Upper lobe of left lung (tissue), 6 donors: ENCODE measurements at regions not wholly inside any gene's neighbourhood (a gene's known extent, or its start where the extent isn't known, plus 50 kb on each side); places are given as distances from the start of the nearest gene placed in this dataset.

Experiments used
- ATAC-seq, 2 donors: fragments of 200-7000 bp; cut with Tn5 transposase; one replicate each; pipeline ENCODE4 v1.9.1; 2022; ENCODE audit warnings: mild to moderate bottlenecking in 2 of 2, moderate library complexity in 2 of 2; ENCODE audit not compliant: low FRiP score in 2 of 2
- DNase-seq, 2 donors: peaks; one replicate each; pipeline ENCODE4 v3.0.0-alpha.2; 2019 to 2020
- H3K27ac ChIP-seq, 4 donors: fragments of 200-600 bp; sonication (generic); one replicate each; pipeline ENCODE4 v1.5.1; 2016 to 2019
- H3K27me3 ChIP-seq, 4 donors: fragments of 200-600 bp; sonication (generic); one replicate each; pipeline ENCODE4 v1.5.1; 2017 to 2019
- H3K36me3 ChIP-seq, 4 donors: fragments of 200-600 bp; sonication (generic); one replicate each; pipeline ENCODE4 v1.5.1; 2016 to 2019
- H3K4me1 ChIP-seq, 4 donors: fragments of 200-600 bp; sonication (generic); one replicate each; pipeline ENCODE4 v1.5.1; 2018 to 2019
- H3K4me3 ChIP-seq, 4 donors: fragments of 200-600 bp; sonication (generic); one replicate each; pipeline ENCODE4 v1.5.1; 2017 to 2019; ENCODE audit warnings: mild to moderate bottlenecking in 2 of 4, moderate library complexity in 1 of 4
- H3K9me3 ChIP-seq, 4 donors: fragments of 200-600 bp; sonication (generic); one replicate each; pipeline ENCODE4 v1.5.1; 2018 to 2019
- EP300 ChIP-seq, 4 donors: sonication (generic); formaldehyde crosslinking; IDR thresholded peaks; one replicate each; pipeline ENCODE4 v1.5.1; 2017; ENCODE audit warnings: antibody characterized with exemption in 4 of 4, control low read depth in 2 of 4
- POLR2A ChIP-seq, 4 donors: fragments of 450-650 bp; IDR thresholded peaks; one replicate each; pipeline ENCODE4 v1.5.1; 2016 to 2017; ENCODE audit warnings: antibody characterized with exemption in 4 of 4, mild to moderate bottlenecking in 2 of 4
- POLR2AphosphoS5 ChIP-seq, 2 donors: sonication (generic); formaldehyde crosslinking; IDR thresholded peaks; one replicate each; pipeline ENCODE4 v1.5.1; 2017; ENCODE audit warnings: antibody characterized with exemption in 2 of 2
- WGBS, 2 donors: methylation state at CpG; one replicate each; pipeline ENCODE4 v1.1.5; 2017 to 2018; 5-methylcytosine and 5-hydroxymethylcytosine counted together
- TF ChIP-seq, protein P1 (sequence below), 6 experiments: fragments of 450-650 bp in 4 of 6; fragments of 200-600 bp in 2 of 6; sonication (generic) in 2 of 6; IDR thresholded peaks; one replicate each; pipeline ENCODE4 v1.5.1; 2016 to 2019; ENCODE audit warnings: antibody characterized with exemption in 6 of 6
- donor health status: DM: no; HTN: no; CAD: no; lungs with moderate emphysema.
- donor health status: DM: no; HTN: yes; CAD: no; lungs with severe emphysema.

DNA sequence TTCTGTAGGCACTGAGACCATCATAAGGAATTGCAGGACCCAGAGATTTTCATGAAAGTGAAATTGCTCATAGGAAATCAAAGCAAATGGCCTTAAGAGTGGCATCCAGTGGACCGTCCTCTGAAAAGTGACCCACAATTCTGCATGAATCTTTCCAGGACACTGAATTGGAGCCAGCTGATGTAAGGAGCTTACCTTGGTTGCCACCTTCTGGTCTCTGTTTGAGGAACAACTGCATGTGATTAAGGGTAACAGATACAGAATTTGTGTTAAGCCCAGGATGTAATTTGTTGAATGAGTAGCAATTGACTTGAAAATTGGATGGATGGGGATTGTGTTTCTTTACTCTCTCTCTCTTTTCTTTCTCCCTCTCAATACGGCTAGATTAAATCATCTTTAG, 49.9 kb upstream of the GAS1 start:
- Histone ChIP-seq H3K36me3 (no peaks in the 10 kb centered on the region), H3K4me1 (no peaks in the 10 kb centered on the region), H3K27ac (no peak overlapping the region), H3K9me3 (no peaks in the 10 kb centered on the region), H3K27me3 (no peaks in the 10 kb centered on the region), H3K4me3 (no peak overlapping the region)
- WGBS, 2 donors = 43 to 46% methylated on average over 2 of the region's 2 CpGs
- TF ChIP-seq POLR2AphosphoS5 (IDR thresholded peaks at IDR 0.05) (no peak), EP300 (IDR thresholded peaks at IDR 0.05) (no peak), POLR2A (IDR thresholded peaks at IDR 0.05) (no peak)
- TF ChIP-seq, protein P1, sequence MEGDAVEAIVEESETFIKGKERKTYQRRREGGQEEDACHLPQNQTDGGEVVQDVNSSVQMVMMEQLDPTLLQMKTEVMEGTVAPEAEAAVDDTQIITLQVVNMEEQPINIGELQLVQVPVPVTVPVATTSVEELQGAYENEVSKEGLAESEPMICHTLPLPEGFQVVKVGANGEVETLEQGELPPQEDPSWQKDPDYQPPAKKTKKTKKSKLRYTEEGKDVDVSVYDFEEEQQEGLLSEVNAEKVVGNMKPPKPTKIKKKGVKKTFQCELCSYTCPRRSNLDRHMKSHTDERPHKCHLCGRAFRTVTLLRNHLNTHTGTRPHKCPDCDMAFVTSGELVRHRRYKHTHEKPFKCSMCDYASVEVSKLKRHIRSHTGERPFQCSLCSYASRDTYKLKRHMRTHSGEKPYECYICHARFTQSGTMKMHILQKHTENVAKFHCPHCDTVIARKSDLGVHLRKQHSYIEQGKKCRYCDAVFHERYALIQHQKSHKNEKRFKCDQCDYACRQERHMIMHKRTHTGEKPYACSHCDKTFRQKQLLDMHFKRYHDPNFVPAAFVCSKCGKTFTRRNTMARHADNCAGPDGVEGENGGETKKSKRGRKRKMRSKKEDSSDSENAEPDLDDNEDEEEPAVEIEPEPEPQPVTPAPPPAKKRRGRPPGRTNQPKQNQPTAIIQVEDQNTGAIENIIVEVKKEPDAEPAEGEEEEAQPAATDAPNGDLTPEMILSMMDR (IDR thresholded peaks at IDR 0.05) = no peak
- ATAC-seq = no peak
- DNase-seq = no peak

DNA sequence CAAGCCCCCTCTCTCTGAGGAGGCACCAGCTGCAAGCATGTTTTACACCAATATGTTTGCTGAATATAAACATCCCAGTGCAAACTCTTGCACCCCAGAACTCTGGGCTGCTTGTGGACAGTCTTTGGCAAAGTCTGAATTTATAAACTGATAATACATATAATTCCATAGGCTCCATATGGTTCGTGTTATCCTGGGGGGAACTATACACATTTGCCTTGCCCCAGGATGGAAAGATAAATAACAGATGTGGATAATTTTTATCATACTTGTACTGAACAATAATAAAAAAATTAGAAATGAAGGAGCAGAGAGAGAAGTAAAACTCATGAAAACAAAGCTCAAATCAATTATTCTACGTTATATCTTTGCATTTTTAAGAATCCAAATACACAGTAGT, 50.6 kb upstream of the GAS1 start:
- DNase-seq = no peak
- H3K36me3 ChIP-seq = no peaks in the 10 kb centered on the region
- ATAC-seq = no peak
- no peaks in the 10 kb centered on the region for H3K4me1 ChIP-seq
- H3K27me3 ChIP-seq = no peaks in the 10 kb centered on the region
- TF ChIP-seq POLR2AphosphoS5 (IDR thresholded peaks at IDR 0.05) = no peak
- TF ChIP-seq, protein P1 (IDR thresholded peaks at IDR 0.05) = no peak
- no peak for TF ChIP-seq POLR2A (IDR thresholded peaks at IDR 0.05)
- no peak for TF ChIP-seq EP300 (IDR thresholded peaks at IDR 0.05)
- H3K9me3 ChIP-seq = no peaks in the 10 kb centered on the region
- no peak overlapping the region for H3K27ac ChIP-seq
- WGBS, 2 donors = 82 to 84% methylated on average over 2 of the region's 2 CpGs
- no peak overlapping the region for H3K4me3 ChIP-seq

DNA sequence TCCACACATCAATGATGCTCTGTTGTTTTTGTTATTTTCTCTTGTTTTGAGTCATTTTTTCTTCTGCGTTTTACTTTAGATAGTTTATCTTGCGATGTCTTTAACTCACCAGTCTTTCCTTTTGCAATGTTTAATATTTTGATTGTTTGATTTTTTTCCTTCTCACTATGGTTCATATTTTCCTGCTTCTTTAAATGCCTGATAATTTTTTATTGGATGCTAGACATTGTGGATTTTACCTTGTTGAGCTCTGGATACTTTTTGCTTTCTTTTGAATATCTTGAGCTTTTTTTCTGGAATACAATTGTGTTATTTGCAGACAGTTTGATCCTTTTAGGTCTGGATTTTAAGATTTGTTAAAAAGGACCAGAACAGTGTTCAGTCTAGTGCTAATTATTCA, 55.2 kb upstream of the GAS1 start:
- Histone ChIP-seq H3K4me1 (no peaks in the 10 kb centered on the region), H3K27ac (no peak overlapping the region), H3K36me3 (no peaks in the 10 kb centered on the region), H3K9me3 (no peaks in the 10 kb centered on the region), H3K4me3 (no peak overlapping the region), H3K27me3 (no peaks in the 10 kb centered on the region)
- WGBS, 2 donors = 95 to 96% methylated on average over 2 of the region's 2 CpGs
- no peak for TF ChIP-seq EP300 (IDR thresholded peaks at IDR 0.05)
- TF ChIP-seq POLR2AphosphoS5 (IDR thresholded peaks at IDR 0.05) = no peak
- TF ChIP-seq, protein P1 (IDR thresholded peaks at IDR 0.05) = no peak
- TF ChIP-seq POLR2A (IDR thresholded peaks at IDR 0.05) = no peak
- no peak for ATAC-seq
- DNase-seq = no peak

DNA sequence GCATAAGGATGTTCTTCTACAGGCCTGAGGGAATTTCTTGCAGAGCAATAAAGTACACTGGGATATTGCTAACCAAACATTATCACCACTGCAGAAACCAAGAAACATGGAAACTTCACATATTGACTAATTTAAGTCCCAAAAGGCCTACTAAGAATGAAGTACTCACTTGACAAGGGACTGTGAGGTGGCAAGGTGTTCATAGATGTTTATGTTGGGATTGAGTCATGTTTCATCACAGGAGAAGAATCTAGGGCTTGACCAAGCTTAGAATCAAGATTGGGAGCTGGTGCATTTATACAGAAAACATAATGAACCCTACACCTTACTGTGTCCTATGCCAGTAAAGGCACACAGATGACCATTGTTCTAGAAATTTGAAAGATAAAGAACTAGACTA, 56.7 kb upstream of the GAS1 start:
- Histone ChIP-seq H3K27me3 (no peaks in the 10 kb centered on the region), H3K4me1 (no peaks in the 10 kb centered on the region), H3K36me3 (no peaks in the 10 kb centered on the region), H3K27ac (no peak overlapping the region), H3K4me3 (no peak overlapping the region), H3K9me3 (no peaks in the 10 kb centered on the region)
- ATAC-seq = no peak
- TF ChIP-seq POLR2AphosphoS5 (IDR thresholded peaks at IDR 0.05) = no peak
- no peak for TF ChIP-seq POLR2A (IDR thresholded peaks at IDR 0.05)
- TF ChIP-seq EP300 (IDR thresholded peaks at IDR 0.05) = no peak
- TF ChIP-seq, protein P1 (IDR thresholded peaks at IDR 0.05) = no peak
- no peak for DNase-seq

DNA sequence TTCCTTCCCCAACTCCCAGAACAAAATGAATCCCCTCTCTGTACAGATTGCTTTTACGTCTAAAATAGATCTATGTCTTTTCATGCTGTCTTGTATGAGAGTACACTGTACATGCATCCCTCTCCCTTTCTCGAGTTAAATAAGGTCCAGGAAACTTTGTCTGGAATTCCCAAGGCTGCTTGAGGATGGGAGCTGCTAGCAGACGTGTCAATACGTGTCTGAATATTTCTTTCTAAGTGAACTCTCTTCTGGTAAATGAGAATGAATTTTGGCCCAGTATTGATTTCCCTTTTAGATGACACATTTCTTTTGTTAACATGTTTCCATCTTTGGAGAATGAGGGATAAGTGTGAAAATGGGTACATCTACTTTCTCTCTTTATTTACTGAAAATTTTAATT, 59.6 kb upstream of the GAS1 start:
- no peaks in the 10 kb centered on the region for H3K9me3 ChIP-seq
- no peak for TF ChIP-seq EP300 (IDR thresholded peaks at IDR 0.05)
- ATAC-seq (no peak), DNase-seq (no peak)
- H3K4me3 ChIP-seq = no peak overlapping the region
- H3K36me3 ChIP-seq = no peaks in the 10 kb centered on the region
- 71 to 89% methylated on average over 4 of the region's 4 CpGs for WGBS, 2 donors
- no peaks in the 10 kb centered on the region for H3K27me3 ChIP-seq
- no peaks in the 10 kb centered on the region for H3K4me1 ChIP-seq
- H3K27ac ChIP-seq = no peak overlapping the region
